Activated effector memory CD4-positive, alpha-beta T cell treated with anti-CD3 and anti-CD28 coated beads, Interleukin-2, amount 50 U/mL, for 16 hours (primary cell): ENCODE measurements at regions not wholly inside any gene's neighbourhood (a gene's known extent, or its start where the extent isn't known, plus 50 kb on each side); places are given as distances from the start of the nearest gene placed in this dataset.

ENCODE experiments used
- DNase-seq: peaks from one replicate; pipeline ENCODE4 v3.0.0-alpha.2; 2020

GRCh38 chr12:67428431-67428830, 159.3 kb downstream of the CAND1 start:
- DNase-seq, result no peak

GRCh38 chr12:67430708-67431335, 161.7 kb downstream of the CAND1 start:
- DNase-seq, result no peak

GRCh38 chr12:67431411-67432020, 162.4 kb downstream of the CAND1 start:
- no peak for DNase-seq

DNA sequence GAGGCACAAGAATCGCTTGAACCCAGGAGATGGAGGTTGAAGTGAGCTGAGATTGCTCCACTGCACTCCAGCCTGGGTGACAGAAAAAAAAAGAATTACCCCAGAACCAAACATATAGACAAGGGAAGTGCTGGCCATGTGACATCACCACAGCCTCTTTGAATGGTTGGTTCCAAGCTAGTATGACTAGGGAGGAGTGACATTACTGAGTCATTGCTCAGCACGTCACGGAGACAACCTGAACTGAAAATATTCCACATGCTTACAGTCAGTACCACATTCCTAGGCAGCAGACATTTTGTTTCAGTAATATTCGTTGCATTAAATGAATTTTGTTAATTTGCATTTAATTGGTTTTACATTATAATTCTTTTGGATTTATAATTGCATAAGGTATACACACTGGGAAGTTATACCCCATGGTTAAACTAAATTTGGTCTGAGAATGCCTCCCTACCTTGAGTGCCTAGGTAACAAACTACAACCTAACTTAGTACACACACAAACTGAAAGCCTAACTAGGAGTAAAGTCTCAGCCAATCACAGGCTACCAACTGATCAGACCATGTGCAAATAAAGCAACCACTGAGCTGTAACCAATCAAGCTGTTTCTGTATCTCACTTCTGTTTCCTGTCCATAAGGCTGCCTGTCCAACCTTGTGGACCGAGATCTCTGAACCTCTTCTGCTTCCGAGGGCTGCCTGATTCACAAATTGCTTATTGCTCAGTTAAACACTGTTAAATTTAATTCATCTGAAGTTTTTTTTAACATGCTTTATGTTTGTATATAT, 164.4 kb downstream of the CAND1 start:
- DNase-seq, result no peak

- DNase-seq, result no peak
Measured at GRCh38 chr12:67434671-67435370, 165.7 kb downstream of the CAND1 start.

- DNase-seq, result no peak
Measured at GRCh38 chr12:67436230-67436629, 167.1 kb downstream of the CAND1 start.

DNA sequence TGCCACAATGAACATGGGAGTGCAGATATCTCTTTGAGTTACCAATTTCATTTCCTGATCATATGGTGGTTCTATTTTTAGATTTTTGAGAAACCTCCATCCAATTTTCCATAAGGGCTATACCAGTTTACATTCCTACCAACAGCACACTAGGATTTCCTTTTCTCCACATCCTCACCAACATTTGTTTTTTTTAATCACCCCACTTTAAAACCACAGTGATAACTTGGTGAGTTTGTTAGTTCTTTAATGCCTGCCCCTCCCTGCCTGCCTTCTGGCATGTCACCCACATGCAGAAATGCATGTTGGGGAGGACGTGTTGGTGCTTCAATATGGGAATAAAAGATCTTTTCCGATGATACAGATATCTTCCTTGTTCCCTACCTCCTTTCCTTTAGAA, 167.9 kb downstream of the CAND1 start:
- no peak for DNase-seq

DNA sequence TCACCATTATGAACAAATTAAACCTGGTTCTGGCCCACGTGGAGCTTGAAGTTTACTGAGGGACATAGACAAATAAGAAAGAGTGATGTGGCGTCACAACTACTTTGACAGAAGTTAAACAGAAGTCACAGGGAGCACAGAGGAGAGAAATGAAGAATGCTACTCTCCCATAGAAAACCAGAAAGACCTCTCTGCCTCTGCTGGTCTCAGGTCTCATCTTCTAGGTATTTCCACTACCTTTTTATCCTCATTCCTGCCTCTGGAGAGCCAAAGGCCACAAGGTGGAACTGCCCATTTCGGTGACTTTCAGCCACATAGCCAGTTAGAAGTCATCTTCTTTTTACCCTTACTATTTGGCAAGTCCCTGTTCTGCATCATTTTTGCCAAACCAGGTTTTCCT, 170.5 kb downstream of the CAND1 start:
- DNase-seq, result no peak

GRCh38 chr12:67441736-67442346, 172.7 kb downstream of the CAND1 start:
- DNase-seq, result peak; percentile 88

DNA sequence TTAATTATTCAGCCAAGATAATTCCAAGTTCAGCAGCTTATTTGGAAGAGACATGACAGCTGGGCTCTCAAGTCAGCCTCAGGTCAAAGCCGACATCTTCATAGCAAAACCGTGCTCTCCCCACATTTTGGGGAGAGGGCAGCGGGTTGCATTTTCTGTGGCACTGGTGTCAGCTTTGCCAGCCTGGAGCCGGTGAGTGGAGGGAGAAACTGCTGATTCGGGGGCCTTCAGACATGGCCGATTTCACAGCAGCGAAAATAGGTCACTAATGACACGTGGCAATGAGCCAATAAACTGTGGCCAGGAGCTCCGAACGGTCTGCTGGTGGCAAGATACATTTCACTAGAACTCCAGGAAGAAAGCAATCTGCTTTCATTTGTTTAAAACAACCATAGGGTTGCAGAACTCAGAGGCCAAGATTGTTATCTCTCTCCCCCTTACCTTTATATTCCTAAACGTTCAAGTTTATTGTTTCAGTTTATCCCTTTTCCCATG, 173.2 kb downstream of the CAND1 start:
- DNase-seq, result no peak

DNA sequence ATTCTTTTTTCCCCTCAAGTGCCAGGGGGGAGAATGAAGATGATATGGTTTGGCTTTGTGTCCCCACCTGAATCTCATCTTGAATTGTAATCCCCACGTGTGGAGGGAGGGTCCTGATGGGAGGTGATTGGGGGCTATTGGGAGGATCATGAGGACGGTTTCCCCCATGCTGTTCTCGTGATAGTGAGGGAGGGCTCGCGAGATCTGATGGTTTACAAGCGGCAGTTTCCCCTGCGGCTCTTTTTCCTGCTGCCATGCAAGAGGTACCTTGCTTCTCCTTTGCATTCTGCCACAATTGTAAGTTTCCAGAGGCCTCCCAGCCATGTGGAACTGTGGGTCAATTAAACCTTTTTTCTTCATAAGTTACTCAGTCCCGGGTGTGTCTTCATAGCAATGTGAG, 173.7 kb downstream of the CAND1 start:
- DNase-seq, result no peak

DNA sequence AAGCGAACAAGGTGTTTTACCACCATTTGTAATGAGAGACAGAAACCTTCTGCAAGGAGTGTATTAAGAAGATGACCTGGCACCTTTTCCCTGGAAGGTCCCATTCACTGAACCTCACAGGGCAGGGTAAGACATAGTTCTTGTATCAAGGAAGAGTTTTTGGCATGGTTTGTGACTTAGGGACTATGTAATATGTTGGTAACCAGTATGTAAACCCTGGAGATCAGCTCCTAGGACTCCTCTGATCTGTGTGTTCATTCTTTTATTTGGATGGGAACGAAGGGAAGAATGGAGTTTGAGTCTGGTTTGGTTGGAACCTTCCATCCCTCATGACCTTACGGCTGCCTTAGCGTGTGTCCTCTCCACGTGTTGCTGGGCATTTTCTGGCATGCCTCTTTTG, 175.4 kb downstream of the CAND1 start:
- no peak for DNase-seq

DNA sequence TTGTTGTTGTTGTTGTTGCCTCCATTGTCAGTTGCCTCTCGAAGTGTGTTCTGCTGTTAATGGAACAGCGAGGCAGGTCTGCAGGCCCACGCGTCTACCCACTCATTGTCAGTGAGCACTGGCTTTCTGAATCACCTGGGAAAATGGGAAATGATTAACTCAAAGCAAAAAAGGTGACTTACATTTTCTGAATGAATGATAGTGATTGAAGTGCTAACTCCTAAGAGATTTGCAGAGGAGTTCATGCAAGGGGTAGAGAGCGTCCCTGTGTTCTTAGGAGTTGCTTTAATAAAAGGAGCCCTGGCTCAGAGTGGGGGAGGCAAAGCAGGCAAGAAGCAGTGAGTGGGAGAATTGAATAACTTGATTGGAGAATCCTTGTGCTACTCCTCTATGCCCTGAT, 177.6 kb downstream of the CAND1 start:
- no peak for DNase-seq

- no peak for DNase-seq
Measured at GRCh38 chr12:67447180-67447579, 178.0 kb downstream of the CAND1 start.

DNA sequence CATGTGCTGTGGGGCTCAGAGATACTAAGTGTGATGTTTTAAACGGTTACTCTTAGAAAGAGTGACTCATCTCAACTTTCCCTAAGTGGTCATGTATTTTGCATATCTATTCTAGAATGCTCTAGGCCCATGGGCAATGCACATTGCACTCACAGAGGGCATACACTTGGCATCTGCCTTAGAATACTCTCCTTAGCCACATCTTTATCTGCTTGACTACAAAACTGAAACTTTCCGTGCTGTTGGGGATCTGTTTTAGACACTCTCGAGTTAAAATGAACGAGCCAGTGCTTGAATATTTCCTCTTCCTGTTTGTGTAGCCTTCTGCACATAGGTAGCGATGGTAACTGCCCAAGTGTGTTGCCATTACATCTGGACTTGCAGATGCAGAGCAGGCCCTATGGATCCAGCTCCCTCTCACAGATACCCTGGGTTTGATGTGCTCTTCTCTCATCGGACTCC, 180.5 kb downstream of the CAND1 start:
- DNase-seq, result no peak

DNA sequence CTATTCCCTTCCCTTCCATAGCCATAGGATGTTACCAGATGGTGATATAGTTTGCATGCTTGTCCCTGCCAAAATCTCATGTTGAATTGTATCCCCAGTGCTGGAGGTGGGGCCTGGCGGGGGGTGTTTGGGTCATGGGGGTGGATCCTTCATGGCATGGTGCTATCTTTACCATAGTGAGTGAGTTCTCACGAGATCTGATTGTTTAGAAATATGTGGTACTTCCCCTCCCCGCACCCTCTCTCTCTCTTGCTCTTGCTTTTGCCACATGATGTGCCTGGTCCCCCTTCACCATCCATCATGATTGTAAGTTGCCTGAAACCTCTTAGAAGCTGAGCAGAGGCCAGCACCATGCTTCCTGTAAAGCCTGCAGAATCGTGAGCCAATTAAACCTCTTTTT, 181.3 kb downstream of the CAND1 start:
- no peak for DNase-seq

DNA sequence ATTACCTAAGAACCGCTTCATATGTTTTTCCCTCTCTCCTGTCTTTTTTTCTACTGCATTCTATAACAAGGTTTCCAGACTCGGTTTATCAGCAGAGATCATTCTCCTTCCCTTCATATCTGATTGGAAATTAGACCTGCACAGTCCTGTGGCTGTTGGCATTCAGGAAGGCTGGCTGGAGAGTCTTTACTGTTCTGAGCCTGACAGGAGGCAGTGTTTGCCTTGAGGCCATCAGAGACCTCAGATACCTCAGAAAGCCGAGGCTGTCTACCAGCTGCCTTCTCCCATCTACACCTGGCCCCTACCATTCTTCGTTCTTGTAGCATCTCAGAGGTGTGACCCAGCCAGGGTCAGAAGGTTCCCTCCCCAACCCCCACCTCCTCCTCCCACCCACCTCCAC, 182.0 kb downstream of the CAND1 start:
- no peak for DNase-seq

- DNase-seq, result no peak
Measured at GRCh38 chr12:67452119-67452805, 183.1 kb downstream of the CAND1 start.

DNA sequence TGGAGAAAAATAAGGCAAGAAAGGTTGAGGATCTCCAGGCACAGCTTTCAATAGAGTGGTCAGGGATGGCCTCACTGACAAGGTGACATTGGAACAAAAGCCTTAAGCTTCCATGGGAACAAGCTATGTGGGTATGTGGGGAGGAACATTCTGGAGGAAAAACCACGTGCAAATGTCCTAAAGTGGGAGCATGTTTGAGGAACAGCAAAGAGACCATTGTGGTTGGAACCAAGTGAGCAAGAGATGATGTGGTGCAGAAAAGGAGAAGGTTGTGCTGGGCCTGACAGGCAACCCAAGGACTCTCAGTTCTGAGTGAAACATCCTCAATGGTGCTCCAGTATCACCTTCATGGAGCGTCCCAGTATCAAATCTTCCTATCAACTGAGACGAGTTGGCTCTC, 184.0 kb downstream of the CAND1 start:
- no peak for DNase-seq

DNA sequence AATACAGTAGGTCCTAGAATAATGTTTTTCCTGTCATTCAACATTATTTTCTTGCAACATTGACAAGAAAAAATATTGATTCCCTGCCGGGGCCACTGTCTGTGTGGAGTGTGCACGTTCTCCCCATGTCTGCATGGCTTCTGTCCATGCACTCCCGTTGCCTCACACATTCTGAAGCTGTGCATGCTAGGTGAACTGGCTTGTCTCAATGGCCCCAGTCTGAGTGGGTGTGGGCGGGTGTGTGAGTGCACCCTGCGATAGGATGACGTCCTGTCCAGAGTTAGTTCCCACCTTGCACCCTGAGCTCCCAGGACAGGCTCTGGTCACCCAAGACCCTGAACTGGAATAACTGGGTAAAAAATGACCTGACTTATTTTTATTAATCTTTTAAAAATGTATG, 186.1 kb downstream of the CAND1 start:
- no peak for DNase-seq

DNA sequence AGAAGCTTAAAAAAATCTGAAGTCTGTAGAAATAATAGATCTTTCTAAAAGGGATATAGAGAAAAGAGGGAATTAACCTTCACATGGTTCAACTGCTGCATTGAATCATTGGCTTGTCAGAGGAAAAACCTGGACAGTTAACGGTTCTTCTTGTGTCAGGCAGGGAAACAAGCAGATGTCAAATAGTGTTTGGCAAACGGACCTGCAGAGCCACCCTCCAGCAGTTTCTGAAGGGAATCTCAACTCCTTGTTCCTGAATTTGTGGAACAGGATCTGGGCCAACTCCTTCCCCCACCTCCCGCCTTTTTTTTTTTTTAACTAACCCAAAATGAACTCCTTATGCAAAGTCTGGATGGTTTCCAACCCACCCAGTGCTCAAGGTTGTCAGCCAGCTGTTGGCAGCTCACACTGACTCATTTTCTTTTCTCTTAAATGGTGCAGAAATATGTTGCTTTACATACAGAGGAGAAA, 187.3 kb downstream of the CAND1 start:
- no peak for DNase-seq

DNA sequence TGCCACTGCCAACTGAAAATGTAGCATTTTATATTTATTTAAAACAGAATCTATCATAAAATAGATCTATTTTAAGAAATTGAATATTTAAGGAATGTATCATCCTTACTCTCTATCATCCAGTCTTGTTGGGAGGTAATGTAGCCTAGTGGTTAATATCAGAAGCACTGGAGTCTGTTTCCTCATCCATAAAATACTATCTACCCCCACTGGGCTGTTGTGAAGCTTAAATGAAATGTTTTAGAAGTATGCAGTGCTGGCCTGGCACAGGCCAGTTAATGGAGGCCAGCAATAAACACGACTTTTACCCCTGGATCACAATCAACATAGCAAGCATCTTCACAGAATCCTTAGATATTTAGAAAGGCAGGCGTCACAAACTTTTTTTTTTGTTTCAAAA, 188.0 kb downstream of the CAND1 start:
- DNase-seq, result no peak
